ENCODE measurements at regions not wholly inside any gene's neighbourhood (a gene's known extent, or its start where the extent isn't known, plus 50 kb on each side); places are given as distances from the start of the nearest gene placed in this dataset.
"Not testable (repeated sequence)": the region's sequence is repeated elsewhere in the genome, so short reads cannot be mapped to it uniquely, and the experiment has no call there.

DNA sequence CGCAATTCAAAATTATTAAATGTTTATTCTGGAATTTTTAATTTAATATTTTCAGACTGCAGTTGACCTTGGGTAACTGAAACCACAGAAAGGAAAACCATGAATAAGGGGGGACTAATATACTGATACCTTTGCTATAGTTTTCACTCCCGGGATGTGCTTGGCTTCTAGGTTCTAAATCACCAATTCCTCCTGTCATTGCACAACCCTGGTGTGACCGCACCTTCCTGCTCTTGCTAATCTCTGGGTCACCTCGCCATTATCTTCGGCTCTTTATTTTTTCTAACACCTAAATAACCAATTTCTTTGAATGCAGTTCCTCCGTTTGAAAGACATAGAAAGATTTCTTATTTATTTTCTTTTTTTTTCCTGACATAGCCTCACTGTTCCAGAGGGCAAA, 634.5 kb upstream of the GOT2 start:
- no peaks in the 10 kb centered on the region for H3K4me1 ChIP-seq (ENCODE audit: control insufficient read depth, insufficient read depth, low read length)

GRCh38 chr16:59356709-59357108, 622.6 kb upstream of the GOT2 start:
- Histone ChIP-seq H3K9ac (ENCODE audit: low read length in 2 of 2) (no peak overlapping the region), H3K9me3 (ENCODE audit: control insufficient read depth in 2 of 2, low read length in 2 of 2) (no peaks in the 10 kb centered on the region), H3K36me3 (ENCODE audit: control insufficient read depth in 2 of 2, insufficient read depth in 2 of 2, low read length in 2 of 2) (no peaks in the 10 kb centered on the region), H3K4me1 (ENCODE audit: control insufficient read depth, insufficient read depth, low read length) (no peaks in the 10 kb centered on the region), H3K27ac (ENCODE audit: low read length) (no peak overlapping the region), H3K4me3 (ENCODE audit: low read length in 2 of 2) (no peak overlapping the region), H3K27me3 (ENCODE audit: control insufficient read depth in 1 of 2, insufficient read depth in 2 of 2, low read length in 2 of 2) (no peaks in the 10 kb centered on the region)

More for the DNA sequence above, 634.5 kb upstream of the GOT2 start:
- H3K4me3 ChIP-seq (ENCODE audit: low read length in 2 of 2): no peak overlapping the region
- no peak overlapping the region for H3K27ac ChIP-seq (ENCODE audit: low read length)
- H3K9me3 ChIP-seq (ENCODE audit: control insufficient read depth in 2 of 2, low read length in 2 of 2): no peaks in the 10 kb centered on the region
- H3K9ac ChIP-seq (ENCODE audit: low read length in 2 of 2): no peak overlapping the region
- no peaks in the 10 kb centered on the region for H3K27me3 ChIP-seq (ENCODE audit: control insufficient read depth in 1 of 2, insufficient read depth in 2 of 2, low read length in 2 of 2)
- H3K36me3 ChIP-seq (ENCODE audit: control insufficient read depth in 2 of 2, insufficient read depth in 2 of 2, low read length in 2 of 2): no peaks in the 10 kb centered on the region

DNA sequence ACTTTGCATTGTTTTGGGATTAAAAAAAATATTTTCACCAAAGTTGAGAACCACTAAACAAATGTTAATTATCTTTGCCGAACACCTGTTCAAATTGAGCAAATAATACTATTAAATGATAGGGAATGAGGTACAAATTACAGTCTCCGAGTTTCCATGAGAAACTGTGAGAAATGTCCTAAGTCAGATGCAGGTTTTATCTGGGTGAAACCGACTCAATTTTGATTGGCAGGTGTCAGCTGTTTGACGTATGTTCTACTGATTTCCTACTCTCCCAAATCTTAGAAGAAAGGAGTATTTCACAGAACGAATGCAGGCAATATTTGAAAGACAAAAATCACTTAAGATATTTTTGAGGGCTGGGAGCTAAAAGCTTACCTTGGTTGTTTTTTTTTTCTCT, 622.0 kb upstream of the GOT2 start:
- Histone ChIP-seq H3K4me1 (ENCODE audit: control insufficient read depth, insufficient read depth, low read length) (no peaks in the 10 kb centered on the region), H3K27me3 (ENCODE audit: control insufficient read depth in 1 of 2, insufficient read depth in 2 of 2, low read length in 2 of 2) (no peaks in the 10 kb centered on the region), H3K9ac (ENCODE audit: low read length in 2 of 2) (no peak overlapping the region), H3K9me3 (ENCODE audit: control insufficient read depth in 2 of 2, low read length in 2 of 2) (no peaks in the 10 kb centered on the region), H3K36me3 (ENCODE audit: control insufficient read depth in 2 of 2, insufficient read depth in 2 of 2, low read length in 2 of 2) (no peaks in the 10 kb centered on the region), H3K4me3 (ENCODE audit: low read length in 2 of 2) (no peak overlapping the region), H3K27ac (ENCODE audit: low read length) (no peak overlapping the region)

DNA sequence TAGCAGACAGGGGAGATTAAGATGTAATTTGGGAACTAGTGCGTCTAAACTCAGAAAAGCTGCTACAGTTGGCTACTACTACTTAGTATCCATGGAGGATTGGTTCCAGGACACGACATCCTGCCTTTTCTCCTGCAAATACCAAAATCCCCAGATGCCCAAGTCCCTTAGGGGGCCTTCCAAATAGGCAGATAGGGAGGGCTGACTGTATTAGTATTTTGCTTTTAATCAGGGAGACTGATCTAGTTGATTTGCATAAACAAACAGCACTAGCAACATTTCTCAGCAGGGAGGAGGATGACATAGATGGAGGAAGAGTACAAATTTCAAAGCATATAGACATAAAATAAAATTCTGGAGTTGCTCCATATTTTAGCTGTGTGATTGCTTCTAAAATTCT, 621.6 kb upstream of the GOT2 start:
- no peak overlapping the region for H3K27ac ChIP-seq (ENCODE audit: low read length)
- no peak overlapping the region for H3K9ac ChIP-seq (ENCODE audit: low read length in 2 of 2)
- H3K36me3 ChIP-seq (ENCODE audit: control insufficient read depth in 2 of 2, insufficient read depth in 2 of 2, low read length in 2 of 2): no peaks in the 10 kb centered on the region
- H3K9me3 ChIP-seq (ENCODE audit: control insufficient read depth in 2 of 2, low read length in 2 of 2): no peaks in the 10 kb centered on the region
- H3K4me1 ChIP-seq (ENCODE audit: control insufficient read depth, insufficient read depth, low read length): no peaks in the 10 kb centered on the region
- H3K27me3 ChIP-seq (ENCODE audit: control insufficient read depth in 1 of 2, insufficient read depth in 2 of 2, low read length in 2 of 2): no peaks in the 10 kb centered on the region
- no peak overlapping the region for H3K4me3 ChIP-seq (ENCODE audit: low read length in 2 of 2)

- no peaks in the 10 kb centered on the region for H3K27me3 ChIP-seq (ENCODE audit: control insufficient read depth in 1 of 2, insufficient read depth in 2 of 2, low read length in 2 of 2)
- H3K9me3 ChIP-seq (ENCODE audit: control insufficient read depth in 2 of 2, low read length in 2 of 2): no peaks in the 10 kb centered on the region
- H3K4me3 ChIP-seq (ENCODE audit: low read length in 2 of 2): no peak overlapping the region
- no peak overlapping the region for H3K9ac ChIP-seq (ENCODE audit: low read length in 2 of 2)
- H3K4me1 ChIP-seq (ENCODE audit: control insufficient read depth, insufficient read depth, low read length): no peaks in the 10 kb centered on the region
- no peak overlapping the region for H3K27ac ChIP-seq (ENCODE audit: low read length)
- H3K36me3 ChIP-seq (ENCODE audit: control insufficient read depth in 2 of 2, insufficient read depth in 2 of 2, low read length in 2 of 2): no peaks in the 10 kb centered on the region
These were observed 617.3 kb upstream of the GOT2 start for GRCh38 chr16:59351305-59351903.

DNA sequence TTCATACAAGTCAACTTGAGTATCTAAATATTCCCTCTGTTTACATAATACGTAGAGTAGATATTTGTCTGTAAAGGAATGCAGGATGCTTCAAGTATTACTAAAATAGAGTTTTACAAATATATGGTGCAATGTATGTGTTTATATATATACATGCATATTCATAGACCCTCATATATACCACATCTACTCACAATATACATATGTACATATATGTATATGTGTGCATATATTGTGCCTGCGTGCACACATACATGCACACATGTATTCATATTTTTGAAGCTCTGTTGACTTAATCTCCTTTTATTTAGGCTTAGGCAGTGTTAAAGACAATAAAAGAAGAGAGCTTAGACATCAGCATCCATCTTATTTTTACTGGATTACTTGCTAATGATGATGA, 616.6 kb upstream of the GOT2 start:
- Histone ChIP-seq H3K27me3 (ENCODE audit: control insufficient read depth in 1 of 2, insufficient read depth in 2 of 2, low read length in 2 of 2) (no peaks in the 10 kb centered on the region), H3K4me1 (ENCODE audit: control insufficient read depth, insufficient read depth, low read length) (no peaks in the 10 kb centered on the region)

GRCh38 chr16:59342669-59343068, 608.6 kb upstream of the GOT2 start:
- Histone ChIP-seq H3K9me3 (ENCODE audit: control insufficient read depth in 2 of 2, low read length in 2 of 2) (no peaks in the 10 kb centered on the region), H3K4me1 (ENCODE audit: control insufficient read depth, insufficient read depth, low read length) (no peaks in the 10 kb centered on the region), H3K27me3 (ENCODE audit: control insufficient read depth in 1 of 2, insufficient read depth in 2 of 2, low read length in 2 of 2) (no peaks in the 10 kb centered on the region), H3K9ac (ENCODE audit: low read length in 2 of 2) (no peak overlapping the region), H3K4me3 (ENCODE audit: low read length in 2 of 2) (no peak overlapping the region), H3K27ac (ENCODE audit: low read length) (no peak overlapping the region), H3K36me3 (ENCODE audit: control insufficient read depth in 2 of 2, insufficient read depth in 2 of 2, low read length in 2 of 2) (no peaks in the 10 kb centered on the region)

More for the DNA sequence above, 616.6 kb upstream of the GOT2 start:
- Histone ChIP-seq H3K4me3 (ENCODE audit: low read length in 2 of 2) (no peak overlapping the region), H3K9ac (ENCODE audit: low read length in 2 of 2) (no peak overlapping the region), H3K36me3 (ENCODE audit: control insufficient read depth in 2 of 2, insufficient read depth in 2 of 2, low read length in 2 of 2) (no peaks in the 10 kb centered on the region), H3K9me3 (ENCODE audit: control insufficient read depth in 2 of 2, low read length in 2 of 2) (no peaks in the 10 kb centered on the region), H3K27ac (ENCODE audit: low read length) (no peak overlapping the region)

DNA sequence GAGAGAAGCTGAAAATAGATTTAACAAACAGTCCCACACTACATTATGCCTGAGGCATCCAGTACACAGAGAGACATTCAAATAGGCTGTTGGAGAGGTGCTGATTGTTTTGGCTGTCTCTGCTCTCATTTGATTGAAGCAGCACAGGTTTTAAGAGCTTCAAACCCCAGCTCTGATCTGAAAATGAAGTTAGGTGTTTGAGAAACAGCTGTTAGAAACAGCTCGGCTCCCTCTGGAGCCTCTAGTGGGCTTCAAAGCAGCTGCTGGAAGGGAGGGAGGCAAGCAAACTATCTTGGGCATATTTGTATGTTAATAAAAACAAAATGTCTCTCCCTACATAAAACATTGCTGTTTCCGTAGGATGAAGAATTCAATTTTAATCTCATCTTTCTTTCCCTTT, 607.3 kb upstream of the GOT2 start:
- Histone ChIP-seq H3K36me3 (ENCODE audit: control insufficient read depth in 2 of 2, insufficient read depth in 2 of 2, low read length in 2 of 2) (no peaks in the 10 kb centered on the region), H3K27ac (ENCODE audit: low read length) (no peak overlapping the region), H3K9ac (ENCODE audit: low read length in 2 of 2) (no peak overlapping the region), H3K4me1 (ENCODE audit: control insufficient read depth, insufficient read depth, low read length) (no peaks in the 10 kb centered on the region), H3K4me3 (ENCODE audit: low read length in 2 of 2) (no peak overlapping the region), H3K27me3 (ENCODE audit: control insufficient read depth in 1 of 2, insufficient read depth in 2 of 2, low read length in 2 of 2) (no peaks in the 10 kb centered on the region), H3K9me3 (ENCODE audit: control insufficient read depth in 2 of 2, low read length in 2 of 2) (no peaks in the 10 kb centered on the region)

GRCh38 chr16:59339871-59340270, 605.8 kb upstream of the GOT2 start:
- no peak overlapping the region for H3K4me3 ChIP-seq (ENCODE audit: low read length in 2 of 2)
- no peaks in the 10 kb centered on the region for H3K9me3 ChIP-seq (ENCODE audit: control insufficient read depth in 2 of 2, low read length in 2 of 2)
- no peak overlapping the region for H3K9ac ChIP-seq (ENCODE audit: low read length in 2 of 2)
- no peaks in the 10 kb centered on the region for H3K4me1 ChIP-seq (ENCODE audit: control insufficient read depth, insufficient read depth, low read length)
- no peaks in the 10 kb centered on the region for H3K36me3 ChIP-seq (ENCODE audit: control insufficient read depth in 2 of 2, insufficient read depth in 2 of 2, low read length in 2 of 2)
- no peaks in the 10 kb centered on the region for H3K27me3 ChIP-seq (ENCODE audit: control insufficient read depth in 1 of 2, insufficient read depth in 2 of 2, low read length in 2 of 2)
- H3K27ac ChIP-seq (ENCODE audit: low read length): no peak overlapping the region

- no peaks in the 10 kb centered on the region for H3K36me3 ChIP-seq (ENCODE audit: control insufficient read depth in 2 of 2, insufficient read depth in 2 of 2, low read length in 2 of 2)
- no peak overlapping the region for H3K4me3 ChIP-seq (ENCODE audit: low read length in 2 of 2)
- H3K4me1 ChIP-seq (ENCODE audit: control insufficient read depth, insufficient read depth, low read length): no peaks in the 10 kb centered on the region
- H3K9me3 ChIP-seq (ENCODE audit: control insufficient read depth in 2 of 2, low read length in 2 of 2): no peaks in the 10 kb centered on the region
- H3K9ac ChIP-seq (ENCODE audit: low read length in 2 of 2): no peak overlapping the region
- H3K27ac ChIP-seq (ENCODE audit: low read length): no peak overlapping the region
- H3K27me3 ChIP-seq (ENCODE audit: control insufficient read depth in 1 of 2, insufficient read depth in 2 of 2, low read length in 2 of 2): no peaks in the 10 kb centered on the region
These were observed 602.1 kb upstream of the GOT2 start for GRCh38 chr16:59336136-59336695.

GRCh38 chr16:59331708-59332107, 597.6 kb upstream of the GOT2 start:
- not testable (repeated sequence) for H3K27ac ChIP-seq (ENCODE audit: low read length); H3K27me3 ChIP-seq (ENCODE audit: control insufficient read depth in 1 of 2, insufficient read depth in 2 of 2, low read length in 2 of 2); H3K4me1 ChIP-seq (ENCODE audit: control insufficient read depth, insufficient read depth, low read length); H3K9me3 ChIP-seq (ENCODE audit: control insufficient read depth in 2 of 2, low read length in 2 of 2); H3K36me3 ChIP-seq (ENCODE audit: control insufficient read depth in 2 of 2, insufficient read depth in 2 of 2, low read length in 2 of 2); H3K4me3 ChIP-seq (ENCODE audit: low read length in 2 of 2); H3K9ac ChIP-seq (ENCODE audit: low read length in 2 of 2)
